GM21447 (cell line): ENCODE measurements at regions not wholly inside any gene's neighbourhood (a gene's known extent, or its start where the extent isn't known, plus 50 kb on each side); places are given as distances from the start of the nearest gene placed in this dataset.

Experiments used
- ATAC-seq: cut with Tn5 transposase; IDR thresholded peaks from one replicate; pipeline ENCODE4 v1.9.1; 2021; ENCODE audit not compliant: unreplicated experiment

DNA sequence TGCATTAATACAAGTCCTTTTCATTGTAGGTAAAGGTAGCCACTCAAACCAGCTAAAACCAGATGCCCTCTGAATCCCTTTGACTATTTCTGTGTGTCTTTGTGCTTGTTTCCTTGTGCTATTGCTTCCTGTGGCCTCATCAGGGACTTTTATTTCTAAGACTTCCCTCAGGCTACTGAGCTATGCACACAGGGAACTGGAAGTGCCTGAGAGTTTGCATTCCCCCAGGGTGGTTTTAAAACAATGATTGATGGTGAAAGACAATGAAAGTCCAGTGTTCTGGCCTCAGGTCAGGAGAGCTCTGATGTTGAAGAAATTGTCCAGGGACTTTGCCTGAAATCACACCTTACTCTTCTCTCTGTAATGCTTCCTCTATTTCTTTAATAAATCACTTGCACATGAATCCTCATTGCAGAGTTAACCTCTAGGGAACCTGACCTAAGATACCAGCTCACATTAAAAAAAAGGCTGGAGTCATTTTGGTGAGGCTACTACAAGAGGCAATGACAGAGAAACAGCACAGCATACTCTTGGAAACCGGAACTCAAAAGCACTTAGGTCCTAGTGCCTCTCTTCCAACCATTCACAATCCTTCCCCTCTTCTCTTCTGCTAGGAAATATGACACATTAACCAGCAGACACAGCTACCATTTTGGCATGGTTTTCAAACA lies 158.1 kb upstream of the NREP start:
- no peak for ATAC-seq

DNA sequence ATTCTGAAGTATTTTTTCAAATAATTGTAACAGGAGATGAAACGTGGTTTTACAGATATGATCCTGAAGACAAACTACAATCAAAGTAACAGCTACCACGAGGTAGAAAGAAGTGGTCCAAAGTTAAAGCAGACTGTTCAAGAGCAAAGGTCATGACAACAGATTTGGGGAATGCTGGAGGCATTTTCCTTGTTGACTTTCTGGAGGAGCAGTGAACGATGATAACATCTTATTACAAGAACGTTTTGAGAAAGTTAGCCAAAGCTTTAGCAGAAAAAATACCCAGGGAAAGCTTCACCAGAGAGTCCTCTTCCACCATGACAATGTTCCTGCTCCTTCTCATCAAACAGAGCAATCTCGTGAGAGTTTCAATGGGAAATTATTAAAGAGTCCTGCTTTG lies 145.4 kb upstream of the NREP start:
- no peak for ATAC-seq

DNA sequence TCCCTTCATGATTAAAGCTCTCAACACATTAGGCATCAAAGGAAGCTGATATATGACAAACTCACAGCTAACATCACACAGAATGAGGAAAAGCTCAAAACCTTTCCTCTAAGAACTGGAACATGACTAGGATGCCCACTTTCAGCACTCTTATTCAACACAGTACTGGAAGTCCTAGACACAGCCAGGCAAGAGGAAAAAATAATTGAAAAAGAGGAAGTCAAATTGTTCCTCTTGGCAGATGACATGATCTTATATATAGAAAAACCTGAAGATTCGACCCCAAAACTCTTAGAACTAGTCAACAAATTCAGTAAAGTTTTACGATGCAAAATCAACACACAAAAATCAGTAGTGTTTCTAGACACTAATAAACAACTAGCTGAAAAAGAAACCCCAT lies 144.3 kb upstream of the NREP start:
- ATAC-seq, result no peak

DNA sequence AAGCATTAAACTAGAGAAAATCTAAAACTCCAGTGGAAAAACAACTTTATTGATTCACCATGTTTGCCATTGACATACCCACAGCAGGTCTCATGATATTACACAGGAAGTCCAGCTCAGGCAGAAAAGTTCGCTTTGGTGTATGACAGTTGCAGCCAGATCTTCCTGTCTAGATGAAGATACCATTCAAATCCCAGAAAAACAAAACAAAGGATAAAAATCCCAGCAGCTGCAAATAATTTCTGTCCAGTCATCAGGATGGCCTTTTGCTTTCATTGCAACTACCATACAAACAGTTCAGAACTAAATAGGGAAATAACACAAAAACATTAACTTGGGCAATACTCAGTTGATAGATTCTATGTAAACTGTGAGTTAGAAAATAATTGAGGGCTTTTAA lies 136.0 kb upstream of the NREP start:
- ATAC-seq, result no peak

DNA sequence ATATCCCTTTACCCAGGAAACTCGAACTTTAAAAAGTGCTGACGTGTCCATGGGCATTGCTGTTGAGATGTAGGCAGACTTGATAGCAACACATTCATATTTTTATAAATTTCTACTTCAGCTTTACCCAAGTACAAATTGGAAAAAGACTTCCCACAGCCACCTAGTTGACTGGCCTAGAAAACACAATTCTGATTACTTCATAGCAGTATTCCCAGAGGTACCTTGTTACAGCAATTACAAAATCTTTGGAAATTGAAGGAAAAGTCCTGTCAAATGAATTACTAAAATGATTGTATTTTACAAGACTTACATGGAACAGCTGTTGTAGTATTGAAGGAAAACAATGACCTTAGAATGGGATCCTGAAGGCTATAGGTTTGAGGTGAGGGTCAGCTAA lies 130.7 kb upstream of the NREP start:
- no peak for ATAC-seq

DNA sequence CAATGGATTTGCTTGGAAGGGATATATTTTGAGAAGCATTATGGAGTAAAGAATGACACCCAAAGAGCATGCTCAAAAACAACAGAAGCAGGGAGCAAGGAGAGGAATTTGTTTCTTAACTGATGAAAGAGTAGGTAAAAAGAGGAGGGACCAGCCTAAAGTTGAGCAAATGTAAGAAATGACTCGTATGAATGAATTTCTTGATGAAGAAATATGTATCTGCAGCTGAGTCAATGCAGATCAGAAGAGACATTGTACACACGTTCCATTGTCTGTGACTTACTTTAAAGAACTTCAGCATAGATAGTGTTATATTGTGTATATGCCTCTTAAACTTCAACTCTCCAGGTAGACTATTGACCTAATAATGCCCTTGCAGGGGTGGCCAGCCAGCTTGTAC lies 112.7 kb upstream of the NREP start:
- no peak for ATAC-seq

DNA sequence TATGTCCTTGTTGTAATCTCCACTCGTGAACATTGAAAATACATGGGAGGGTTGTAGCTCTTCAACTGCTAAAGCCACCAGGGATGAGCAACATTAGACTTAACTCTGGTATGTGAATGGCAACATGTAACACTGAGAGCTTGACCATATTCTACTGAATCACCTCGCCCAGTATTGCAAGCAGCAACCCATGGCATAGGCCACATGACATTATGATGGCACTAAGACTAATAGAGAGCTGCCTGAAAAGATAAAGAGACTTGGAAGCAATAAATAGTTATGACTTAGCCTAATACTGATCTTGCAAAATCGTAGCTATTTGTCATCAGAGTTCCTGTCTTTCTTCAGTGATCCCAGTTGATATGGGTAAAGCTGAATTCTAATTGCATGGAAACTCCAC lies 108.4 kb upstream of the NREP start:
- no peak for ATAC-seq

DNA sequence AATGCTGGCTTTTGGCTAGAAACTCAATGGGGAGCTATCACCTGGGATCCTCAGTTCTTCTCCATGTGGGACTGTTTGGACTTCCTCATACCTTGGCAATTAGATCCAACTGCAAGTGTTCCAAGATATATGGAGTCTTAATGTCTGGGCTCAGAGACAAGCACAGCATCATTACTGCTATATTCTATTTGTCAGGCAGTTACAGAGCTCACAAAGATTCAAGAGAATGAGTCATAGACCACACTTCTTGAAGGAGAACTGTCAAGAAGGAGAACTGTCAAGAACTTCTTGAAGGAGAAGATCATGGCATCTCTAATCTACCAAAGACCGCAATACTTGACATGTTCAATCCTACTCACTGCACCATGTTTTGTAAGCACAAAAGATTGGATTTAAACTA lies 106.8 kb upstream of the NREP start:
- ATAC-seq, result no peak

DNA sequence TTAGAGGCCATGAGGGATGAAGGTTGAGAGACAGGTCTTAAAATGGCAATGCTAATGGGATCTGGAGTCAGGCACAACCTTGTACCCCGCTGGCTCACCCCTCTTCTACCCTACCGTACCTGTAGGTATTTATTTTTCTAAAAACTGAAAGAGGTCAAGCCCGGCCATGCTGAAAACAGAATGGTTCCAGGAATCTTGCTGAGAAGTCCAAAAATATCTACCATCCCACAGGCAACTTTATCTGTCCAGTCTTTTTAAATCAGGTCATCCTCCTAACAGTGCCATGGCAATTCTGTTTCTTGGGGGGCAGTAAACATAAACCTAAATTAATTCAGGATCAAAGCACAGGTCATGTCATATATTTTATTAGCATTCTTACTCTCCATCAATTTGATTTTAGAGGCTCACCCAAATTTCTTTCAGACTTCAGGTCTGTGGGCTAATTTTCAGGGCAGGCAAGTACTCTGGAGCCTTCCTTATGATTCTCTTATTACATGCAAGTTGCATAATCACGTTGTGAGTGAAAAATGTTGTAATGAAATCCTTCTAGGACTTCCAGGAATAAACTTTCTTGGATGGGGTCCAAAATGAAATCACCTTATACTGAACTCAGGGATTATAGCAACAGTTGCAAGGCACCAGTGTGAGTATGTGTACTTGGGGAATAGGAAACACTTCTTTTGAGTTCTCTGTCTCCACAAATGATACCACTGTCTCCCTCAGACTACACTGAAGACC lies 102.7 kb upstream of the NREP start:
- no peak for ATAC-seq

DNA sequence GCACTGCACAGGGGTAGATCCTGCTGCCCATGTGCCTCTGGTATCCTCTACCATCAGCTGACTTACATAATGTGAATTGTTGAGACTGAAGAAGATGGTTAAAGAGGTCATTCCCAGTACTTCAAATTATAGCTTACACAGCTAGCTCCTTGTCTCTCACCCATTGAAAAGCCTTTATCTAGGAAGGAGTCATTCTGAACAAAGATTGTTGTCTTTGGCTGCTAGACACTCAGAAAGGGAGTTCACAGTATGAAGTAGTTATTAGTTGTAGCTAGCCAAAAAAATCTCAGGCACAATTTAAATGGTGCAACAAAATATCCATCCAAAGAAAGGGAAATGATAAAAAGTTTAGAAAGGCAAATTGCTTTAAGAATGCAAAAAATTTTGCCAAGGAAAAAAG lies 102.0 kb upstream of the NREP start:
- no peak for ATAC-seq

DNA sequence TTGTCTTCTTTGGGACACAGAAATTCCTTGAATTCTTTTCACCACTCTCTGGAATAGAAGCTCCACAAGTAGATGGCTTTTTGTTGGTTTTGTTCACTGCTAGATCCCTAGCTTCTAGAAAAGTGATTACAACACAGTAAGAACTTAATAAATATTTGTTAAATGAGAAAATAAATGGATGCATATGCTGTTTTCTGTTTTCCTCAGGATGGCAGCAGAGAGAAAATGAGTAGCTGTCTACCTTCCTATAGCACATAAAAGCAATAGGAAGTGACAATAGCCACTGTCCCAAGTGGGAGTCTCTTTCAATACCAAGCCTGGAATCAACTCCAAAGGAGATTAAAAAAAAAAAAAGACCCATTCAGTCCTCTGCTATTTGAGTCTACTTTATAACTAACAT lies 100.6 kb upstream of the NREP start:
- no peak for ATAC-seq

DNA sequence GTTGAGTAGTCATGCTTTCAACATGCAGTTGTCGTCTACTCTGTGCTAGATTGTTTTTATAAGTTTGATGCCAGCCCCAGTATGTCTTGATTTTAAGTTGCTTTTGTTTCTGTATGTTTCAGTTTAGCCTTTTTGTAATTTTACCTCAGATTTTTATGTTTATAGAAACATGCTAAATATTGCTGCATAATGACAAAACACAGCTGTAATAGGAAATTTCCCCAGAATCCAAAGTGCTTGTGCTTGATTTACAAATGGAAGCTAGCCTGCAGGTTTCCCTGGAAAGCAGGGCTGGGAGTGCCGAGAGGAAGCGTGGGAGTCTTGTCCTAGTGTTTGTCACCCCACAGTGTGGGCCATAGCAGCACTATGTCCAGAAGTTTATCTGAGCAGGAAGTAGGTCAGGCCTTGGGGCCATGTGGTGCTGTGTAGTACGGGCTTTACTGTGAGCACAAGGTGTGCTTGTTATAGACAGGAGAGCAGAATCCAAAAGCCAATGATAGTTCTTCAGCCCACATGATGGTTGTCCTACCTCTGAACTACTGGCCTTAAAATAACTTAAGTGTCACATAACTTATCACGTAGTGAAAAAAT lies 100.0 kb upstream of the NREP start:
- ATAC-seq, result no peak

DNA sequence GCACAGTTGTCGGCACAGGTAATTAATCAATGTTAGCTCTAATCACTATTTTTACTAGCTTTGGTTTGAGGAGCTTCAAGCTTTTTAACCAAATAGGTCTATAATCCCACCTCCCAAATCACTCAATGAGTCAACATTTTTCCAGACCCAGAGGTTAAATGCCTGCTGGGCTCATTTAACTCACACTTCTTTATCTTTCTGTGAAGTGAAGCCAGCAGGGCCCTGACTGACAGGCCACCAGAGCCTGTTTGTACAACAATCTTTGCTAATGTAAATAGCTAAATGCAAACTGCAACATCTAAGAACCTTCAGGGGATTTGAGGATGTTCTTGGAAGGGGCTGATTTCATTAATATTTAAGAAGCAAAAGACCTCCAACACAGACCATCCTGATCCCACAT lies 98.4 kb upstream of the NREP start:
- no peak for ATAC-seq

DNA sequence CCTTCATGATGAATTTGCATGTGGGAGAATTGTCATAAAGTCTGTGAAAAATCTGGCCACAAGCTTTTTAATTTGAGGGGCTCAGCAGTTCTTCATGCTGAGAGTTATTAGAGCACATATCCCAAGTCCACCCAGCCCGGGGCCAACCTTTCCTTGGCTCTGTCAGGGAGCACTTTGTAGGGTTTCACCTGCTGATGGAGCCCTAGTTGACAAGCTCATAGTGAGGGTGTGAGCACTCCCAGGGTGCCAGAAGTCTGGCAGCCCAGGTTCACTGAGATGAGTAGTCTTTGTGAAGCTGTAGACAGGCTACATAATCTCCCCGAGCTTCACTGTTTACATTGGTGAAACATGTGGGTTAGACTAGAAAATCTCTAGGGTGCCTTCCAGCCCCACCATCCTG lies 97.2 kb upstream of the NREP start:
- ATAC-seq, result peak; percentile 3

DNA sequence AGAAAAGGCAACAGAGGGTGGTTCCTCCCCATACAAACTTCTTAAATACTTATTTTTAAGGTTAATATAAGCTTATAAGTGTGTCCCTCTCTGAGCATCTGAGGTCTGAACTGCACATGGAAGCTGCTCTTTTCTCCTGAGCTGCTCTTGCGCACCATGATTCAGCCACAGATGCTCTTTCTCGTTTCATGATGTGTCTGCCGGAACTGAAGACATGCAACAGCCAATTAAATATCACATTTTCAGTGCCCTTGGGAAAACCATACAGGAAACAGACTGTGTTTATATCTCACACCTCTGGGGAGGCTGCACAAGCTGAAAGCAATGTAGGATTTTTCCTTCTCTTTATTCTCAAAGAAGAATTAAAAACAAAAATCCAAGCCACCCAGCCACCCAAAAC lies 96.8 kb upstream of the NREP start:
- peak; percentile 96 for ATAC-seq

DNA sequence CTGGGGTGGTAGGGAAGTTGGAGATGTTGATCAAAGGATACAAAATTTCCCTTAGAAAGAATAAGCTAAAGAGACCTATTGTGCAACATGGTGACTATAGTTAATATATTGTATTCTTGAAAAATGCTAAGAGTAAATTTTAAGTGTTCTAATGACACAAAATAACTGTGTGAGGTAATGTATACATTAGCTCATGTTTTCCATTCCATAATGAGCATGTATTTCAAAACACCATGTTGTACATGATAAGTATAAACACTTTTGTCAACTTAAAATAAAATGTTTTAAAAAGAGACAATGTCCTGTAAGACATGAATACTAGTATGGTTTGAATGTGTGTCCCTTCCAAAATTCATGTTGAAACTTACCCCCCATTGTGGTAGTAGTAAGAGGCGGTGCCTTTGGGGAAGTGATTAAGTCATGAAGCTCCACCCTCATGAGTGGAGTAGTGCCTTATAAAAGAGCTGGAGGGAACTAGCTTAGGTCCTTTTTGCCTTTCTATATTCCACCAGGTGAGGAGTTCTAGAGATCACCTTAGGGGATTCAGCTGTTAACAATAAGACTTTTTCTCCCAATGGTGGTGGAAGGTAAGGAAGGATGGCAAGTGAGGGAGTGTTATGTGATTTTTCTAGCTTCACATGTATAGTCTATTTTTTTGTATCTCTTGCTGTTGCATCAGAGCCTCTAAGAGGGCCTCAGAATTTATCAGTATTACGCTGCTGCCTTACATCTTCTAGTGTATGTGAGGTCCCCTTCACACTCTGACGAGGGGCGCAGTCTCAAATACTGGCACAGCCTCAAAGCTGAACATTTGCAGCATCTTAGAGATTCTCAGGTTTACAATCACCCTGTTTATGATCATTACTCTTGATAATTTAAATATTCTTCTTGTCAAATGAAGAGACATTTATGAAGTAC lies 94.9 kb upstream of the NREP start:
- ATAC-seq, result no peak

DNA sequence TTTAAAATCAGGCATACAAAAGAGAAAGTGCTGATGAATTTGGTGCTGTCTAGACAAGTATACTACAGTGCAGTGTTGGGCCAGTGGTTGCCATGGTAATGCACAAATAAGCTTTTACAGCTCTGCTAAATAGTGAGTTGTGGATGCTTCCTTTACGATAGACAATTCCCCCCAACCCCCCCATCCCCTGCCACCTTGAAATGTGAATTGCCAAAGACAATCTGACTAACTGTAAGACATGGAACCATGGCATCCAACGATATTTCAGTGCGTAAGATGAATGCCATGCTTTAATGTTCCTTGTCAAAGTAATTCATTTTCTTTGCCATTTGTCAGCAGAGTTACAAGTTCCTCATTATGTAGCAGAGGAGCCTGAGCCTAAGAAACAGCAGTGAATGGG lies 91.5 kb upstream of the NREP start:
- ATAC-seq, result no peak

DNA sequence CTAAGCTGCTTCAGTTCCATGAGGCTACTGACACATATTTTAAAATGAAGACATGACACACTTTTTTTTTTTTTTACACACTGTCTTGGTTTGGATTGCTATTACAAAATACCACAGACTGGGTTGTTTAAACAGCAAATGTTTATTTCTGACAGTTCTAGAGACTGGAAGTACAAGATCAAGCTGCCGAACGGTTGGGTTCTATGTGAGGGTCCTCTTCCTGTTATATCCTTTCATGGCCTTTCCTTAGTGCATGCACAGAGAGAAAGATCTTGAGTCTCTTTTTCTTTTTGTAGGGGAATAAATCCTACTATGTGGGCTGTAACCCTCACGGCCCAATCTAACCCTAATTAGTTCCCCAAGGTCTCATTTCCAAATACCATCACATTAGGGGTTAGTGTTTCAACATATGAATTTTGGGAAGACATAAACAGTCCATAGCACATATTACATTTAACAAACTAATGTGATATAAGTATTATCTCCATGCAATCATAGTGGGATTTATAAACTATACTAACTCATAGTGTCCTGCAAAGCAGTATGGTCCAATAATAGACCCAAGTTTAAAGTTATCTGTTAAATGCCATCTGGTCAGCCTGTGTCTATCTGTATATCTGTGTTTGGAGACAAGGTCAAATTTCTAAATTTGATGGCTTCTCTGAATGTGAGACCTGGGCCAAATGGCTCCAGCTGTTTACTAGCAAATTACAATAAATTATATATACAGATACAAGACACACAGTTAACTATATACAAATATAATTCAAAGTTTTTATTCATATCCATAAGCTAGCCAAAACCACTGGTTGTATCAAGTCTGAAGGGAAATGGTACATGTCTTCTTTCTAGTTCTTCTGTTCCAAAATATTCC lies 90.3 kb upstream of the NREP start:
- no peak for ATAC-seq

DNA sequence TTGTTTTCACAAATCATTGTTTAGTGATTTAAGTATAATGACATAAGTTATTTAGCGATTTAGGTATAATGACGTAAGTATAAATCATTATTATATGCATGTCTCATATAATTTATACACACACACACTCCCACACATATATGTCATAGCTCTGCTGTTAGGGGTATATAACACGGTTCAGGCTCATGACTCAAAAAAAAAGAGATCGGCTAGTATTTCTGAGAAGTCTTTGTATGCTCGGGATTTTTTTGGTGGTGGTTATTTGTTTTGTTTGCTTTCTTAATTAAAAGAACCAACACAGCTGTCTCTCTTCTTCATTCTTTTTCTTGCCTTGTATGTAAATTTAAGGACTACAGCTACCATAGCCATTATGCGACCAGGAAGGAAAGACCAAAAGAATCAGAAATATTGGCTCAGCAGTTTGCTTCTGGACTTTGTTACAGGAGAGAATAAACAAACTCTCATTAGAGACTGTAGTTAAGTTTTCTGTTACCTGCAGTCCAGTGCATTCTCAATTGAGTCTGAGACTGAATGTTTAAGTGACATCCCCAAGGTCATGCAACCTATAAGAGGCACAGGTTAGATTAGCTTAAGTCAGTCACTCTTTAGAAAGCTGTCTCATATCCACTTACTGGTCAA lies 83.2 kb upstream of the NREP start:
- ATAC-seq, result no peak

DNA sequence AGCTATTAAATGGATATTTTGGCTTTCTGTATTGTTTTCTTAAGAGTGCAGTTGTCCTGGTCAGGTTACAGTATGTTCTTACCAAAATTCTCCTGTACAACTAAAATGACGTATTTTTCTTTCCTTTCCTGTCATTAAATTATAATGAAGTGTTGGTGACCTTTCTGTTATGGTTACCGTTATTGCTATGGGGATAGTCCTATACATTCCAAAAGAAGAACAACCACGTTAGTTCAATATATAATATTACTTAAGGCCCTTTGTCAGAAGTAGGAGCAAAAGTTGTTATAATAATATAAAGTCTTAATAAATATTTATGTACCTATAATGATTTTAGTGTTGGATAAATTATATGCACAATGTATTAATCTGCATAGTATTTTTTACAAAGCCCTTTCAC lies 82.4 kb upstream of the NREP start:
- no peak for ATAC-seq
